GM18498 (cell line): ENCODE measurements at regions not wholly inside any gene's neighbourhood (a gene's known extent, or its start where the extent isn't known, plus 50 kb on each side); places are given as distances from the start of the nearest gene placed in this dataset.

Source experiments
- ATAC-seq: cut with Tn5 transposase; IDR thresholded peaks from one replicate; pipeline ENCODE4 v1.9.1; 2021; ENCODE audit warnings: mild to moderate bottlenecking, moderate library complexity; ENCODE audit not compliant: unreplicated experiment

- no peak for ATAC-seq
These were observed 262.7 kb downstream of the CHL1 start for GRCh38 chr3:459311-459670.

GRCh38 chr3:461006-461405 is 264.4 kb downstream of the CHL1 start:
- ATAC-seq = no peak

- no peak for ATAC-seq
These were observed 266.3 kb downstream of the CHL1 start for GRCh38 chr3:462851-463250.

- ATAC-seq = peak; percentile 99
These were observed 267.0 kb downstream of the CHL1 start for GRCh38 chr3:463252-464192.

GRCh38 chr3:464255-464654 is 267.7 kb downstream of the CHL1 start:
- peak; percentile 35 for ATAC-seq

GRCh38 chr3:468172-468571 is 271.6 kb downstream of the CHL1 start:
- ATAC-seq = peak; percentile 34

- no peak for ATAC-seq
These were observed 276.7 kb downstream of the CHL1 start for GRCh38 chr3:473033-473800.

GRCh38 chr3:474828-475227 is 278.3 kb downstream of the CHL1 start:
- ATAC-seq = no peak

GRCh38 chr3:480070-480469 is 283.5 kb downstream of the CHL1 start:
- ATAC-seq = peak; percentile 73

- no peak for ATAC-seq
These were observed 284.5 kb downstream of the CHL1 start for GRCh38 chr3:481111-481510.

- ATAC-seq = peak; percentile 46
These were observed 285.1 kb downstream of the CHL1 start for GRCh38 chr3:481680-482079.

- no peak for ATAC-seq
These were observed 285.9 kb downstream of the CHL1 start for GRCh38 chr3:482479-482878.

GRCh38 chr3:484341-484740 is 287.8 kb downstream of the CHL1 start:
- ATAC-seq = no peak

- no peak for ATAC-seq
These were observed 291.1 kb downstream of the CHL1 start for GRCh38 chr3:487614-488013.

- ATAC-seq = peak; percentile 62
These were observed 296.2 kb downstream of the CHL1 start for GRCh38 chr3:492586-493316.

GRCh38 chr3:494190-494589 is 297.6 kb downstream of the CHL1 start:
- no peak for ATAC-seq

- ATAC-seq = no peak
These were observed 301.9 kb downstream of the CHL1 start for GRCh38 chr3:498487-498886.

GRCh38 chr3:499001-499761 is 302.6 kb downstream of the CHL1 start:
- no peak for ATAC-seq

- no peak for ATAC-seq
These were observed 305.9 kb downstream of the CHL1 start for GRCh38 chr3:502486-502885.

GRCh38 chr3:513301-513700 is 316.7 kb downstream of the CHL1 start:
- ATAC-seq = no peak

- no peak for ATAC-seq
These were observed 317.6 kb downstream of the CHL1 start for GRCh38 chr3:514192-514591.
